IPS DF 4.7 (cell line): ENCODE measurements at regions not wholly inside any gene's neighbourhood (a gene's known extent, or its start where the extent isn't known, plus 50 kb on each side); places are given as distances from the start of the nearest gene placed in this dataset.

Experiments used
- DNase-seq: peaks from one replicate; pipeline ENCODE4 v3.0.0-alpha.2; 2013; ENCODE audit warnings: low spot score; ENCODE audit errors: extremely low read depth

DNA sequence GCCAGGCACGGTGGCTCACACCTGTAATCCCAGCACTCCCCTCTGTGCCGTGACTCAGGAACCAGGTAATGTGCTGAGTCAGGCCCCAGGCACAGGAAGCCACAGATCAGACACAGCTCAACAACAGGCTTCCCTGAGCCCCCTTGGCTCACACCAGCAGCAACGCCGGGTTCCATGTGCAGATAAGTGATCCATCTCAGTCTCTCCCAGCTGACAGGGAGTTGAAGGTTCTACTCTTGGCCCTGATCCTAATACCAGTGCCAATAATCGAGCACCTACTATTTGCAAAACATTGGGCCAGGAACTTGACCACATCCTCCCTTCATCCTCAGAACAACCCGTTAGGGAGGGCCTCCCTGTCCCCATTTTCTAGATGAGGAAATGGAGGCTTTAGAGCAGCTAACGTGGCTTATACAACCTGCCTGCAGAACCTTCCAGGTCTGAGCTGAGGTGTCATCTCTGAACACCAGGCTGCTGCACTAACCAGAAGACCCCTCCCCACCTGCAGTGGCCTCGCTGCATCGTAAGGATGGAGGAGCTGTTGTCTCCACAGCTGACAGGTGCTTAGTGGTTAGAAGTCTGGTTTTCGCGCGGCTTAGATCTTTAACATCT is 64.8 kb upstream of the AMZ2 start:
- no peak for DNase-seq

DNA sequence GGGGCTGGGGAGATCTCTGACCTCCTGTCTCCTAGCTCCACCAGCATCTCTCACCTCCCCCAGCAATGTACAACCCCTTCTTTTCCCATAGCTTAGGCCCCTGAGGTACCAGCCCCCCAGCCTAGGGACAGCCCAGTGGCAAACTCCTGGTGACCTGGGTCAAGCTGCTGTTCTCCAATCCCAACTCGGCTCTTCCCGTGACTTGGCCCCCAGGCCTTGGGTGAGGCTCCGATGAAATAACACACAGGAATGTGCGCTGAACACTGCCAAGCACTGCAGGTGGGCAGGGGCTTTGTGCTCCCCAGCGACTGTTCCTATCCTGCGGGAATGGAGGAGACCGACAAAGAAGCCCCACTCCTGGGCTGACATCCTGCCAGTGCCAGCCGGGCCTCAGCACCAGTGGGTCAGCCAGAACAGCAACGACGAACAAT is 63.7 kb upstream of the AMZ2 start:
- no peak for DNase-seq

DNA sequence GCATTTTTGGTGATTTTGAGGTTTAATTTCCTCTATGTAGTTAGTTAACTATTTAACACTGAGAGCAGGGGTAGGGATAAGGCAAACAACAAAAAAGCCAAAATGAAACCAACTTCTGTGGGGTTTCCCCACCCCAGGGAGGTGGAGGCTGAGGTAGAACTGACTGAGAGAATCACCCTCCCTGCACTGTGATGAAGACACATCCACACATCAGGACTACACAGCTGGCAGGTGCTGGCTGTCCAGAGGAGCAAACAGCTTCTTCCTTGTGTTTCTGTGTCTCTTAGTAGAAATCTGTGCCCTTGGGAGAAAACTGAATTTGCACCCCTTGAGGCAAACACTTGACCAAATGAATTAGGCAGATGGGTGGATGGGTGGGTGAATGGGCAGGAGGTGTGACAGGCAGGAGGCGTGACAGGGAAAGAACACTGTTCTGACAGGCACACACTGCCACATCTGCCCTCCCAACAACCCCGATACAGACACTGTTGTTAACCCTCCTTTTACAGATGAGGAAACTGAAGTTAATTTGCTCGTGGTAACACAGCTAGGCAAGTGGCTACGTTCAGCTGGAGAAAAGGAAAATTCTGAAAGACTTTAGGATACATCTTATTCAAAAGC is 62.9 kb upstream of the AMZ2 start:
- no peak for DNase-seq

DNA sequence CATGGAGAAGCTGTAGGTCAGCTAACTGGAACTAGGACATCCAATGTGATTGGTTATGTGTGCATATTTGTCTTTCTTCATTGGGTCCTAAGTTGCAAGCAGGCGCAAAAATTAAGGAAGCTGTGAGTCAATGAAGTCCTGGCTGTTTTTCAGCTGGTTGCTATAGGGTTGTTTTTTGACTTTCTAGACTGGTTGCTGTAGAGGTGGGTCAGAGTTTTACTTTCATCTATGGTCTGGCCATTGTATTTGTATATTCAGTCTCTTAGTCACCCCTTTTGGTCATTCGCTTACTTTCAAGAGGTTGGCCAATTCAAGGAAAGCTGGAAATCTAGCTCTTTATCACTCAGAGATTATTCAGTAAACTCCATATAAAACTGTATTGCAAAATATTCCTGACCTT is 62.0 kb upstream of the AMZ2 start:
- DNase-seq = no peak

DNA sequence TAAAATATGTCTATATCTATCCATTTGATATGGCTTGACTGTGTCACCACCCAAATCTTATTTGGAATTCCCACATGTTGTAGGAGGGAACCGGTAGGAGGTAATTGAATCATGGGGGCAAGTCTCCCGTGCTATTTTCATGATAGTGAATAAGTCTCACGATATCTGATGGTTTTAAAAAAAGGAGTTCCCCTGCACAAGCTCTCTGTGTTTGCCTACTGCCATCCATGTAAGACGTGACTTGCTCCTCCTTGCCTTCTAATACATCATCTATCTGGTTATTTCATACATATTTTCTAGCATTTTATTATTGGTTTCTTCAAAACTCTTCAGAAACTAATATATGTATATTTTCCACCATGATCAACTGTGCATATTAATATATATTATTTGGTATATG is 57.3 kb upstream of the AMZ2 start:
- DNase-seq = no peak

DNA sequence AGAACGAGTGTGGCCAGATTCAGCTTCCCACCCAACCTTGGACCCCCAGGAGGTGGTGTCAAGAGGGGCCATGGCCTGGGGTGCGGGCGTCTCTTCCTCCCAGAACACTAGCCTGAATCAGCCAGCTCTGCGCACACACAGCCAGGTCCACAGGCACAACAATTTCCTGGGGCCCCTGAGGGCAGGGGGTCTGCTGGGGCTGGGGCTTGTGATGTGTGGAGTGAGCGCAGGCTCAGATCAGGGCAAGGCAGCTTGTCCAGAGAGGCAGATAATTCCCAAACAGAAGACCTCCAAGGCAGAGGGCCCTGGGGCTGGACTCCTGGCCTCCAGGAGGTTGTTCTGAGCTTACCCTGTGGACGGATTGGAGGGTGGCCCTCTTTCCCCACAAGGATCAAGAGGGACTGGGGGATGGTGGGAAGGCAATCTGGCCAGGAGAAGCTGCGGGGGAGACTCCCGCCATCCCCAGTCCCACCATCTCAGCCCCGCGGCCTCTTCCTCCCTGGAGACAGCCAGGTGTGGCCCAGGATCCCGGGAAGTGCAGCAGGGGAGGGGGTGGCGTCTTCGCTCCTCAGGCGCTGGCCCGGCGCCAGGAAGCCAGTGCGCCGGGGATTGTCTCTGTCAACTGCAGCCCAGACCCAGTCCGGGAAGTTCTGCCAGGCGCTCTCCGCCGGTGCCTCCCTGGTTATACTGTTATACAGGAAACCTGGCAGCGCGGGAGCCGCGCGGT is 52.0 kb upstream of the AMZ2 start:
- no peak for DNase-seq

DNA sequence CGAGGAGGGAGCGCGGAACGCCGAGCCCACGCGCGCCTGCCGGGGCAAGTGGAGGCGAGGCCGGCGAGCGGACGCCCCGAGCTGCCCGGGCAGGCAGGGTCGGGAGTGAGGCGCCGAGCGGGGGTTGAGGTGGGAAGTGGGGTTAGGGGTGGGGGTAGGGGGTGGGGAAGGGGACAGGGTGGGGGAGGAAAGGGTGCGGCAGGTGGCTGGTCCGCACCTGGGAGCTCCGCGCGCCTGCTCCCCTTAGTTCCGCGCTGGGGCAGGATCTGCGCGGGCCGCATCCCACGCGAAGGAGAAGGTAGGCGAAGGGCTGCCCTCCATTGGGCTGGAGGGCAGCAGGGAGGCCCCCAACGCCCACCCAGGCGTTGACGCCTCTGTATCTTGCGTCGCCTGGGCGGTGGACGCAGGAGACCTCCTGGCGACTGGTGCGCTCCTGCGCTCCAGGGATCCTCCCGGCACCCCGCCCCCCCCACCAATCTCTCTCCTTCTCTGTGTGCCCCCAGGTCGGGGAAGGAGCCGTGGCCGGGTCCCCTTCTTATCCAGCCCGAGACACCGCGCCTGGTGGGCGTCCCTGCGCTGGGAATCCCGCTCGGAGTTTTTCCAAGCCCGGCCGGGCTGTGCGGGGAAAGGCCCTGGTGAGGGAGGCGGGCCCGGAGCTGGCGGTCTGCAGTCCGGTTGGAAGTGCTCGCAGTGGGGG is 51.3 kb upstream of the AMZ2 start:
- DNase-seq = no peak

DNA sequence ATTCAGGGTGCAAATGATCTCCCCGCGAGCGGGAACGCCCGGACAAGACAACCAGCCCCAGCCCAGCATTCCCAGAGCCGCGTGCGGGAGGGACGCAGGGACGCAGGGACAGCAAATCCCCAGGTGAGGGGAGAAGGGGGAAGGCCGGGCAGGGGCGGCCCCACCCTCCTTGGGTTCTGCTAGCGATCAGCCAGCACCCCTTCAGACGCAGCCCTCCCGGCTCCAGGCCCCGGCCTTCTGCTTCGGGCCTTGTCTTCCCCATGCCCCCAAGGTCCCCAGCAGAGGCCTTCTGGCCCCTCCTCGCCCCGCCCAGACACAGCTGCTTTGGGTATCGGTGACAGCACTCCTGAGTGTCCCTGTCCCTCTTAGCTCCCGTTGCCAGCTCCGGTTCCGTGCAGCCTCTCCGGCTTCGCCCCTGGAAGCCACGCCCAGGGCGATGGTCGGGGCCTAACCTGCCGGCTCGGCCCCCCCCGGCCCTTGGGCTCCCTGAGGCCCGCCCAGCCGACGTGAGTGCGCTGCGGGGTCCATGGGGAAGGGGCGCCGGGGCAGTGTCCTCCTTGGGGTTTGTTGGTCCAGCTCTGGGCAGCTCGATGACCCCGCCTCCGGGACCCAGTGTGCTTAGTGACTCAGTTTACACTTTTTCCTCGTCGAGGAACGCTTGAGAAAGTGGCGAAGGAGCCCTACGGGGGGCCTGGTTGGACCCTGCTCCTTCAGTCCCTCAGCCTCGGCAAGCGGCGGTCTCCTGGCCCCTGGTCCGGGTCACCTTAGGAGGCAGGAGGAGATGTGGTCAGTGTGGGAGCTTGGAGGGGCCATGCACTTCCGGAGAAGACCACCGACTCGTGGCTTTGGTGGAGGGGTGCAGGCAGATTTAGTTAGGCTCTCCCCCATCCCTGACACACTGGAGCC is 50.5 kb upstream of the AMZ2 start:
- no peak for DNase-seq

DNA sequence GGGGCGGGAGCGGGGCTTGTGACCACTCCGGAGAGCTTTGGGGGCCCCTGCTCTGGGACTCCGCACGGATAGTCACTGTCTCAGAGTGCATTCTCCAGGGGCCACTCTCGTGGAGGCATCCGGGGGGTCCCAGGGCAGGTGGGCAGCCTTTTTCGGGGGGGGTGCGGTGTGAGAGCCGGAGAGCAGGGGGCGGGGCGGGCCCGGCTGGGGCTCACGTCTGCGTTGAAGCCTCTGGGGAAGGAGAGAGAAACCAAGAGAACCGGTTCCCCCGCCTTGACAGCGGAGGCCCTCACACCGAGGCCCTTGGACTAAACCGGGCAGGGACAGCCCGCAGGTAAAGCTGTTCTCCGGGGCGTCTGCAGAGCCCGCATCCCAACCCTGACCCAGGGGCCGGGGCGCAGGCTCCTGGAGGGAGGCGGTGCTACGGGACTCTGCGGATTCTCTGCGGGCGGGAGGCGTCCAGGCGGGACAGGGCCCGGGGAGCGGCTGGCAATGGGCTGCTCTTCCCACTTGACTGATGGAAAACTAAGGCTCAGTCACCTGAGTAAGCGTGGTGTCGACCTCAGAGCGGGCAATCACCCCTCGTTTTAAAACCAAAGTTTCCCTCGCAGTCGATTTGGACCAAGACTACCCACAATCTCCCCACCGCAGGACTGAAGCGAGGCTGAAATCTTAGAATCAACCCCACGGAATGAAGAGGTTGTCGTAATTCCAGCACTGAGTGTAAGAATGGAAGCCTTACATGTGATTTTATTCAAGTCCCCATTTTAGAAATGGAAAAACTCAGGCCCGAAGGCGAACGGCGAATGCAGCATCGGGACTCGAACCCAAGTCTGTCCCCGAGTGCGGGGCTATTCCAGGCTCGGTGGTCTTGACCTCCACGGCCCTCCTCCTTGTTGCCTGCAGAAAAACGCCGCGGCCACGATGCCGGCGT is 49.6 kb upstream of the AMZ2 start:
- no peak for DNase-seq
